Activated naive CD4-positive, alpha-beta T cell treated with Interleukin-2 at 50 U/mL for 16 hours (primary cell): ENCODE measurements at regions not wholly inside any gene's neighbourhood (a gene's known extent, or its start where the extent isn't known, plus 50 kb on each side); places are given as distances from the start of the nearest gene placed in this dataset.

ENCODE experiments used
- DNase-seq: peaks from one replicate; pipeline ENCODE4 v3.0.0-alpha.2; 2020

GRCh38 chr16:66315210-66315825, 51.2 kb upstream of the CDH5 start:
- peak; percentile 43 for DNase-seq

GRCh38 chr16:66311306-66311705, 55.2 kb upstream of the CDH5 start:
- no peak for DNase-seq

- no peak for DNase-seq
Observed at GRCh38 chr16:66309215-66309807, 57.2 kb upstream of the CDH5 start.

- no peak for DNase-seq
Observed at GRCh38 chr16:66308096-66308495, 58.4 kb upstream of the CDH5 start.

GRCh38 chr16:66306366-66307150, 59.9 kb upstream of the CDH5 start:
- no peak for DNase-seq

- no peak for DNase-seq
Observed at GRCh38 chr16:66304961-66305360, 61.5 kb upstream of the CDH5 start.

GRCh38 chr16:66304151-66304550, 62.3 kb upstream of the CDH5 start:
- no peak for DNase-seq

GRCh38 chr16:66300501-66300900, 66.0 kb upstream of the CDH5 start:
- no peak for DNase-seq

- DNase-seq, result no peak
Observed at GRCh38 chr16:66300037-66300436, 66.5 kb upstream of the CDH5 start.

- no peak for DNase-seq
Observed at GRCh38 chr16:66299349-66299748, 67.1 kb upstream of the CDH5 start.

GRCh38 chr16:66298571-66299120, 67.8 kb upstream of the CDH5 start:
- DNase-seq, result no peak

GRCh38 chr16:66298006-66298405, 68.5 kb upstream of the CDH5 start:
- DNase-seq, result no peak

- no peak for DNase-seq
Observed at GRCh38 chr16:66296591-66296990, 69.9 kb upstream of the CDH5 start.

- DNase-seq, result no peak
Observed at GRCh38 chr16:66295761-66296546, 70.5 kb upstream of the CDH5 start.

- no peak for DNase-seq
Observed at GRCh38 chr16:66295213-66295612, 71.3 kb upstream of the CDH5 start.

GRCh38 chr16:66294507-66294906, 72.0 kb upstream of the CDH5 start:
- no peak for DNase-seq

GRCh38 chr16:66293932-66294331, 72.6 kb upstream of the CDH5 start:
- no peak for DNase-seq

- no peak for DNase-seq
Observed at GRCh38 chr16:66293207-66293735, 73.2 kb upstream of the CDH5 start.

- DNase-seq, result no peak
Observed at GRCh38 chr16:66292241-66292935, 74.1 kb upstream of the CDH5 start.

GRCh38 chr16:66291833-66292232, 74.7 kb upstream of the CDH5 start:
- no peak for DNase-seq

GRCh38 chr16:66290431-66290830, 76.1 kb upstream of the CDH5 start:
- DNase-seq, result no peak

- no peak for DNase-seq
Observed at GRCh38 chr16:66289986-66290385, 76.5 kb upstream of the CDH5 start.
